H4 (cell line): ENCODE measurements at regions not wholly inside any gene's neighbourhood (a gene's known extent, or its start where the extent isn't known, plus 50 kb on each side); places are given as distances from the start of the nearest gene placed in this dataset.
"Not testable (repeated sequence)": the region's sequence is repeated elsewhere in the genome, so short reads cannot be mapped to it uniquely, and the experiment has no call there.

ENCODE experiments used
- DNase-seq: peaks from one replicate; pipeline ENCODE4 v3.0.0-alpha.2; 2015; ENCODE audit warnings: low spot score

DNA sequence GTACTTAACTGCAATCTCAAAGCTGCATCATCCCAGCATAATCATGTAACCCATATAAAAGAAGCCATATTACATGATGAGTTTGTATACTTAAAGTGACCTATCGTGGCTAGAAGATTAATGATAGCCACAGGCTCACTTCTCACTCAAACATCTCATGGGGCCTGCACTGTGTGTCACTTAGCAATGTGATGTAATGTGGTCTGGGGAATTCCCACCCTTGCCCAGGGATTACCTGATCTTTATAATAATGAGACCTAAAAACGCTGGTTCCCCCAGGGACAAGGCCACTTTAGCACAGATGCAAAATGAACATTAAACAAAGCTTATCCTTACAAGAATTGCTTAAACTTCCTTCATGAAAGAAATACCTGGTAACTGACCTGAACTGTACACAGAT is 427.1 kb upstream of the CNTNAP5 start:
- no peak for DNase-seq

- DNase-seq = no peak
Measured at GRCh38 chr2:123606631-123607030, 418.5 kb upstream of the CNTNAP5 start.

DNA sequence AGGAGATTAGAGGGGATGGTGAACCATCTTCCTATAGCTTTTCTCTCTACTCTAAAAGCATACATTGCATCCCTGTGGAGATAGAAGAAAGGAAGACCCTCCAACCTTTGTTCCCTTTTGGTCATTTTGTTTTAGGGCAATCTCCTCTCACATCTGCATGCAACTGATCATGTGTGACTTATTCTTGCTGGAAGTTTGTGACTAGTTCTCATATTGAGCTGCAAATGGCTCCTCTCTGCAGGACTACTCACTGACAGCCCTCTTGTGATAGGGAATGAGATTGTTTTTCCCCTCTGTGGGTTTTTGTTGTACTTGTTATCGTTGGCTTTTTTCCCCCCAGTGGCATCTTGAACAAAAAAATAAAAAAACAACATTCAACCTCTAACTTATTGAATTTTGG is 416.0 kb upstream of the CNTNAP5 start:
- no peak for DNase-seq

- DNase-seq = no peak
Measured at GRCh38 chr2:123614596-123614995, 410.5 kb upstream of the CNTNAP5 start.

DNA sequence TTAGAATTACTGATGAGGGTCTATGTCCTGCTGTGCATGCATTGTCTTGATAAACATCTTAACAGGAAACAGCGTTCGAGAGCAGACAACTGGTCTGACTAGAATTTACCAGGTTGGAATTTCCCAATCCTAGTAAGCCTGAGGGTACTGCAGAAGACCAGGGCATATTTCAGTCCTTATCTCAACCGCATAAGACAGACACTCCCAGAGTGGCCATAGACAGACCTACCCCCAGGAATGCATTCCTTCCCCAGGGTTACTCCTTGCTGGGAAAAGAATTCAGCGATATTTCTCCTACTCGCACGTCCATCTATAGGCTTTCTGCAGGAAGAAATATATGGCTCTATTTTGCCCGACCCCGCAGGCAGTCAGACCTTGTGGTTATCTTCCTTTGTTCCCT is 406.4 kb upstream of the CNTNAP5 start:
- not testable (repeated sequence) for DNase-seq

- no peak for DNase-seq
Measured at GRCh38 chr2:123624816-123625215, 400.3 kb upstream of the CNTNAP5 start.

- no peak for DNase-seq
Measured at GRCh38 chr2:123636232-123636631, 388.9 kb upstream of the CNTNAP5 start.

- no peak for DNase-seq
Measured at GRCh38 chr2:123640685-123641335, 384.3 kb upstream of the CNTNAP5 start.

GRCh38 chr2:123644053-123644452 is 381.0 kb upstream of the CNTNAP5 start:
- DNase-seq = no peak

DNA sequence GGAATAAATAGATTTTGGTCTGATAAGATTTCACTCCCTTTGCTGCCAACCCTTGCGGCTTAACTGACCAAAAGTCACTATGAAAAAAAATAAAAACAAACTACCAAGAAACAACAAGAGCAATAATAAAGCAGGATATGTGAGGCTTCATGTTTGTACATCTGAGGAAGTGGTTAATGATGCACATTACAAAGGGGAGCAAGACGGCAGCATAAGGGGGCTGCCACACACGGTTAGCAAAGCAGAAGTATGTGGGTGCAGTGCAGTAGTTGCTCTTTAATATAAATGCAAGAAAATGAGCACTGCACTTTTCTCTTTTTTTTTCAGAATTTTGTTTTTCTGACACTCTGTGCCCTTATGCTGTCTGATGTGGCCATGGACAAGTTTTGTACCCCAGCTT is 377.1 kb upstream of the CNTNAP5 start:
- DNase-seq = no peak

DNA sequence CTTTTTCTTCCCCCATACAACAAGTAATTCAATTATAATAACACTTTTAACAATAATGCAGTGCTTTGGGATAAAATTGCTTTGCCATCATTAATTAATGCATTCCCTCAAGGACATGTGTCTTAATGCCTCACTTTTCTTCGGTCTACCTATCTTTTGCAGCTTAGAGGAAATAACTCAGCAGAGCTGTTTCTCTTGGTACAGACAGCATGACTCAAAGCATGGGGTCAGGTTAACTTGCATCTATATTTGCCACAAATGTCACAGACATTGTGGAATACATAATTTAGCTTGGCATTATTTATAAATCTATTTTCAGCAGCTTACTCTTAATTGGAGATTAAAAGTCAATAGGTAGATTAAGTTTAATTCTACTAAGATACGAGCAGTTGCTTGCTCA is 376.1 kb upstream of the CNTNAP5 start:
- no peak for DNase-seq

DNA sequence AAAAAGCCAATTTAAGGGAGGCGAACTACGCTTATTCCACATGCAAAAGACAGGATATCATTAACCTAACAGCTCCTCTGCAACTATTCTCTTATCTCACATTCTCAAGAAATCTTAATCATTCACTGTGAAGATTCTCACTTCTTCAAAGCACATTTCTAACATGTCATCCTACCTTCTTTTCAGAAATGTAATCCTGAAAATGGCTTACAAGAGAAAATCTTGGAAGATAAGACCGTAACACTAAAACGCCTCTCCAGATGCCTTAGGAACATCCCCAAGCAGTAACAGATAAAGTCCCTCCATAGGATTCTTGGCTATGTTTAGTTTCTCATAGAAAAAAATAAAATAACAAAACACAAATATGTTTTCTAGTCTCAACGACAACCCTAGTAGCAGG is 373.9 kb upstream of the CNTNAP5 start:
- no peak for DNase-seq

- DNase-seq = no peak
Measured at GRCh38 chr2:123652320-123652719, 372.8 kb upstream of the CNTNAP5 start.

- DNase-seq = no peak
Measured at GRCh38 chr2:123656590-123656989, 368.5 kb upstream of the CNTNAP5 start.

- DNase-seq = no peak
Measured at GRCh38 chr2:123659120-123659519, 366.0 kb upstream of the CNTNAP5 start.

DNA sequence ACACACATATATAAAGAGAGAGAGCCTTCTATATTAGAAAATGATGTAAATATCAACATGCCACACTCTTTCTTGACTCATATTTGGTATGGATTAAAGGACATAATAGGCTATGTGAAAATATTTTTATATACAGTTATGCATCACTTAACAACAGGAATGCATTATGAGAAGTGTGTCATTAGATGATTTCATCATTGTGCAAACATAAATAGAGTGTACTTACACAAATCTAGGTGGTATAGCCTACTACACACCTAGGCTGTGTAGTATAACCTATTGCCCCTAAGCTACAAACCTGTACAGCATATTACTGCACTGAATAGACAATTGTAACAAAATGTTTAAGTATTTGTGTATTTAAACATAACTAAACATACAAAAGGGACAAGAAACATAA is 354.8 kb upstream of the CNTNAP5 start:
- DNase-seq = no peak

- not testable (repeated sequence) for DNase-seq
Measured at GRCh38 chr2:123683797-123684196, 341.3 kb upstream of the CNTNAP5 start.

- DNase-seq = no peak
Measured at GRCh38 chr2:123687064-123687463, 338.0 kb upstream of the CNTNAP5 start.

DNA sequence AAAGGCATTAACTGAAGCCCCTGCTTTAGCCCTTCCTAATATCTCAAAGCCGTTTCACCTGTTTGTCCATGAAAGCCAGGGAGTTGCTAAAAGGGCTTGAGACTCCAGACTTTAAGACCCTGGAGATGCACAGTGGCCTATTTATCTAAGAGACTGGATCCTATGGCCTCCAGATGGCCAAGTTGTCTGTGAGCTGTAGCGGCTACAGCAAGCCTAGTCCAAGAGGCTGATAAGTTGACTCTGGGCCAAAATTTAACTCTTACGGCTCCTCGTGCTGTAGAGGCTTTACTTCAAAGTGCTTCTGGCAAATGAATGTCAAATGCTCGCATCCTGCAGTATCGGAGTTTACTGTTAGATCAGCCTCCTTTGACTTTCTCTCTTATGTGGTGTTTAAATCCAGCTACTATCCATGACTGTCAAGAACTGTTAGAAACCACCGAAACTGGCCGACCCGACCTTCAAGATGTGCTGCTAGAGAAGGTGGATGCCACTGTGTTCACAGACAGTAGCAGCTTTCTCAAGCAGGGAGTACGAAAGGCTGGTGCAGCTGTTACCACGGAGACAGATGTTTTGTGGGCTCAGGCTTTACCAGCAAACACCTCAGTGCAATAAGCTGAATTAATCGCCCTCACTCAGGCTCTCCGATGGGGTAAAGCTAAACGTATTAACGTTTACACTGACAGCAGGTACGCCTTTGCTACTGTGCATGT is 336.7 kb upstream of the CNTNAP5 start:
- DNase-seq = no peak

- DNase-seq = no peak
Measured at GRCh38 chr2:123692121-123692520, 333.0 kb upstream of the CNTNAP5 start.

- no peak for DNase-seq
Measured at GRCh38 chr2:123693836-123694235, 331.3 kb upstream of the CNTNAP5 start.

- DNase-seq = no peak
Measured at GRCh38 chr2:123695426-123695825, 329.7 kb upstream of the CNTNAP5 start.

GRCh38 chr2:123696021-123696420 is 329.1 kb upstream of the CNTNAP5 start:
- DNase-seq = no peak
